ENCODE measurements at regions not wholly inside any gene's neighbourhood (a gene's known extent, or its start where the extent isn't known, plus 50 kb on each side); places are given as distances from the start of the nearest gene placed in this dataset.
"Not testable (repeated sequence)": the region's sequence is repeated elsewhere in the genome, so short reads cannot be mapped to it uniquely, and the experiment has no call there.

- not testable (repeated sequence) for TF ChIP-seq CTCF, POLR2A (IDR thresholded peaks at IDR 0.05)
Measured at GRCh38 chr4:72840166-72840565, 229.3 kb downstream of the COX18 start.

Measured in esophagus squamous epithelium (tissue), 4 donors.